HepG2 (cell line): ENCODE measurements at regions not wholly inside any gene's neighbourhood (a gene's known extent, or its start where the extent isn't known, plus 50 kb on each side); places are given as distances from the start of the nearest gene placed in this dataset.

Experiments
- BCL3 ChIP-seq: sonication (generic); formaldehyde crosslinking; IDR thresholded peaks from 2 replicates; pipeline ENCODE4 v1.5.1; 2020; ENCODE audit warnings: mild to moderate bottlenecking, missing genetic modification reagents, moderate library complexity
- CBFB ChIP-seq: sonication (generic); formaldehyde crosslinking; IDR thresholded peaks from 2 replicates; pipeline ENCODE4 v1.4.0; 2020; ENCODE audit warnings: missing genetic modification reagents
- CREM ChIP-seq, 2 experiments: sonication (generic) in 1 of 2; formaldehyde crosslinking in 1 of 2; IDR thresholded peaks; 2 replicates each; pipeline versions ENCODE4 v1.4.0 to v1.6.1; 2016 to 2020; ENCODE audit warnings: antibody characterized with exemption in 1 of 2, mild to moderate bottlenecking in 1 of 2, missing genetic modification reagents in 1 of 2
- CSRNP2 ChIP-seq: sonication (generic); formaldehyde crosslinking; conservative IDR thresholded peaks from 2 replicates; pipeline ENCODE4 v1.8.0; 2022; ENCODE audit warnings: low read depth, missing genetic modification reagents
- HOXA5 ChIP-seq: sonication (generic); formaldehyde crosslinking; IDR thresholded peaks from 2 replicates; pipeline ENCODE4 v1.4.0; 2020; ENCODE audit warnings: missing genetic modification reagents
- NFE2 ChIP-seq: sonication (generic); formaldehyde crosslinking; IDR thresholded peaks from 2 replicates; pipeline ENCODE4 v1.4.0; 2020; ENCODE audit warnings: missing genetic modification reagents
- NFYB ChIP-seq: sonication (generic); formaldehyde crosslinking; IDR thresholded peaks from 2 replicates; pipeline ENCODE4 v1.4.0; 2020; ENCODE audit warnings: missing genetic modification reagents
- PHF5A ChIP-seq: IDR thresholded peaks from one replicate; pipeline ENCODE4 v1.6.1; 2018; ENCODE audit warnings: low read depth, missing genetic modification reagents; ENCODE audit not compliant: unreplicated experiment
- RXRA ChIP-seq: sonication (generic); formaldehyde crosslinking; IDR thresholded peaks from 2 replicates; pipeline ENCODE4 v1.5.1; 2020; ENCODE audit warnings: missing genetic modification reagents
- SMC3 ChIP-seq: IDR thresholded peaks from 2 replicates; pipeline ENCODE4 v1.6.1; 2011; ENCODE audit warnings: low read length, improper control_type of control experiment
- ZBTB10 ChIP-seq: sonication (generic); formaldehyde crosslinking; IDR thresholded peaks from 2 replicates; pipeline ENCODE4 v1.4.0; 2020; ENCODE audit warnings: missing genetic modification reagents, borderline replicate concordance
- ZBTB3 ChIP-seq: sonication (generic); formaldehyde crosslinking; IDR thresholded peaks from 2 replicates; pipeline ENCODE4 v1.4.0; 2020; ENCODE audit warnings: low read depth, mild to moderate bottlenecking, moderate library complexity, missing genetic modification reagents, borderline replicate concordance
- ZBTB49 ChIP-seq: sonication (generic); formaldehyde crosslinking; IDR thresholded peaks from 2 replicates; pipeline ENCODE4 v1.4.0; 2020; ENCODE audit warnings: missing genetic modification reagents, borderline replicate concordance
- ZBTB8A ChIP-seq: sonication (generic); formaldehyde crosslinking; IDR thresholded peaks from 2 replicates; pipeline ENCODE4 v1.4.0; 2020; ENCODE audit warnings: mild to moderate bottlenecking, low read depth, missing genetic modification reagents, borderline replicate concordance
- ZNF124 ChIP-seq: sonication (generic); formaldehyde crosslinking; IDR thresholded peaks from 2 replicates; pipeline ENCODE4 v1.4.0; 2020; ENCODE audit warnings: missing genetic modification reagents
- ZNF513 ChIP-seq: sonication (generic); formaldehyde crosslinking; conservative IDR thresholded peaks from 2 replicates; pipeline ENCODE4 v1.5.0; 2020; ENCODE audit warnings: missing genetic modification reagents
- ZNF660 ChIP-seq: sonication (generic); formaldehyde crosslinking; IDR thresholded peaks from 2 replicates; pipeline ENCODE4 v1.5.1; 2020; ENCODE audit warnings: mild to moderate bottlenecking, low read depth, missing genetic modification reagents, borderline replicate concordance
- ZNF691 ChIP-seq: sonication (generic); formaldehyde crosslinking; IDR thresholded peaks from 2 replicates; pipeline ENCODE4 v1.4.0; 2020; ENCODE audit warnings: missing genetic modification reagents, low read depth, mild to moderate bottlenecking, borderline replicate concordance

- 0 out of 2 replicates have a peak, but pooled peaks have one; percentile 60 for TF ChIP-seq ZBTB10 (CRISPR knock-in tag)
- TF ChIP-seq NFE2: no peak
- TF ChIP-seq ZNF691: no peak
- peak; percentile 77 for TF ChIP-seq ZNF124
- no peak for TF ChIP-seq ZBTB3 (CRISPR knock-in tag)
- no peak for TF ChIP-seq ZBTB8A (CRISPR knock-in tag)
- no peak for TF ChIP-seq BCL3 (CRISPR knock-in tag)
- peak; percentile 90; the same call in 1 of the 2 replicates for TF ChIP-seq RXRA (CRISPR knock-in tag)
- TF ChIP-seq NFYB (CRISPR knock-in tag): no peak
- TF ChIP-seq ZNF513 (CRISPR knock-in tag): no peak
- no peak for TF ChIP-seq ZBTB49 (CRISPR knock-in tag)
- peak; percentile 53 for TF ChIP-seq SMC3
- TF ChIP-seq ZNF660 (CRISPR knock-in tag): no peak
- peak; percentile 63 for TF ChIP-seq PHF5A (CRISPR knock-in tag)
- TF ChIP-seq CREM (IDR thresholded peaks at IDR 0.05): peak; percentile 53; the same call in 1 of the 2 replicates
- no peak for TF ChIP-seq CREM (CRISPR knock-in tag; IDR thresholded peaks at IDR 0.05)
- TF ChIP-seq CBFB (CRISPR knock-in tag): peak; percentile 36; the same call in 1 of the 2 replicates
- TF ChIP-seq CSRNP2 (CRISPR knock-in tag): no peak
- peak; percentile 89 for TF ChIP-seq HOXA5 (CRISPR knock-in tag)
Measured at GRCh38 chr6:139480356-139481165, 106.1 kb upstream of the CITED2 start (continued).
